HG02970 (cell line): ENCODE measurements at regions not wholly inside any gene's neighbourhood (a gene's known extent, or its start where the extent isn't known, plus 50 kb on each side); places are given as distances from the start of the nearest gene placed in this dataset.

ENCODE experiments used
- ATAC-seq: cut with Tn5 transposase; IDR thresholded peaks from one replicate; pipeline ENCODE4 v1.9.1; 2021; ENCODE audit warnings: mild to moderate bottlenecking, moderate library complexity, moderate number of reproducible peaks; ENCODE audit not compliant: unreplicated experiment, low FRiP score

GRCh38 chr3:110708156-110708555, 363.5 kb upstream of the NECTIN3 start:
- ATAC-seq = no peak

- ATAC-seq = no peak
Observed at GRCh38 chr3:110710156-110710555, 361.5 kb upstream of the NECTIN3 start.

GRCh38 chr3:110710603-110711002, 361.0 kb upstream of the NECTIN3 start:
- ATAC-seq = no peak

DNA sequence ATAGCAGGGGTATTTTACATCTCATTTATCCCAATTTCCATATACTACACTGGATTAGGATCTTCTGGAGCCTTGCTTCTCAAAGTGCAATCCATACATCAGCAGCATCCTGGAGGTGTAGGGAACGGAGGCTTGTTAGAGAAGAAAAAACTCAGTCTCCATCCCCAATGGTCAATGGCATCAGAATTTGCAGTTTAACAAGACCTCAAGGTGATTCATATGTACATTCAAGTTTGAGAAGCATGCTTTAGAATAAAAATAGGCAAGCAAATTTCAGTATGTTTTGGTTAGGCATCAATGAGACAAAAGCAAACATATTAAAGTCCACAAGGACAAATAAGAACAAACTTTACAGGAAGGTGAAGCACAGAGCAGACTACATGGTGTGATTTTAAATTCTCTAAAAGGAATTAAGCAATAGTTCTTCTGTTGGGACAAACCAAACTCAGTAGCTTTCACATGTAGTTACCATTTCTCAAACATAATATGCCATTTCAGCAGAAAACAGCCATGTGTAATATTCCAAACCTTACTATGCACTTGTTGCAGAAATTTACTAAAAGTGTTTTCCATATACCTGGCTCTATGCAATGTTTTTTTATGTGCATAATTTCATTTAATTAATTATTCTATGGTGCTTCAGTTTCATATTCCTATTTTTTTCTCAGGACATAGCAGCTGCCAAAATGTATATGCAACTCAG, 360.3 kb upstream of the NECTIN3 start:
- no peak for ATAC-seq

DNA sequence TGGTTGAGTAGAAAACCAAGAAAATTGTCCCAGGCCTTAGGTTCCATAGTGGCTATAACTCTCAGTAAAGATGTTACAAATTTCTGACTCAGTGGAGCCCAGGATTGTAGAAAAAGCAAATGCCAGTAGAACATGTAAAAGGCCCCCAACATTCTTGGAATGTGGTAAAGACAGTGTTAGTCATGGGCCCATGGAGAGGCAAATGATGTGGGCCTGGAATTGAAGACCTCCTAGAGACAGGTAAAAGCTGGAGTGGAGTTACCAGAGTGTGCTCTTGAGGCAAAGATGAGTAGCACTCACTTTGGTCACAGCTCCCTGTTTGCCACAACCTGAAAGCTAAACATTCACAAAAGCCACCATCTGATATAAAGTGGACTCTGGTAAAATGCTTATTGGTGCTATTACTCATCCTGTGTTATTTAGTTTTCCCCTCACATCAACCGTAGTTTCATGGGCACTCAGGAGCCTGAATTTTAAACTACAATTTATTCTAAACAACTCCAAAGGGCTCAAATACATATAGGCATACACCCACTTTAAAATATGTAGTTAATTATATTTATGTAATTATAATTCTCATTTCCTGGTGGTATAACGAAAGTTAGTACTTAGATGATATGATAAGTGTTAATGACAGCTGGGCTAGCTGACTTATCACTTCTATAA, 359.6 kb upstream of the NECTIN3 start:
- ATAC-seq = no peak

DNA sequence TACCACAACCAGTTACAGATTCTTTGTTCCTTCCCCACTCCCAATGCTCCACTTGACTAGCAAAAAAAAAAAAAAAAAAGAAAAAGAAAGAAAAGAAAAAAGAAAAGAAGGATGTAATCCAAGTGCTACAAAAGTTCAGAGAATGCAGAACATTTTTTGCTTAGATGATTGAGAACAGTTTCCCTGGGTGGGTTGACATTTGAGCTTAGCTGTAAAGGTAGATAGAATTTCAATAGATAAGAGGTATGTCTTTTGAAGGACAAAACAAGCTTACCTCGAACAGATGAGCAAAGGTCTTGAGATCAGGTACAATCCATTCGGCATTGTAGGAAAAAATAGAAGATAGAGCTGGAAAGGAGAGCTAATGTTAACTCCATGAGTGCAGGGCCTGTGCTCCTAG, 344.6 kb upstream of the NECTIN3 start:
- no peak for ATAC-seq

GRCh38 chr3:110731148-110731547, 340.5 kb upstream of the NECTIN3 start:
- ATAC-seq = no peak

- ATAC-seq = no peak
Observed at GRCh38 chr3:110732420-110732819, 339.2 kb upstream of the NECTIN3 start.

DNA sequence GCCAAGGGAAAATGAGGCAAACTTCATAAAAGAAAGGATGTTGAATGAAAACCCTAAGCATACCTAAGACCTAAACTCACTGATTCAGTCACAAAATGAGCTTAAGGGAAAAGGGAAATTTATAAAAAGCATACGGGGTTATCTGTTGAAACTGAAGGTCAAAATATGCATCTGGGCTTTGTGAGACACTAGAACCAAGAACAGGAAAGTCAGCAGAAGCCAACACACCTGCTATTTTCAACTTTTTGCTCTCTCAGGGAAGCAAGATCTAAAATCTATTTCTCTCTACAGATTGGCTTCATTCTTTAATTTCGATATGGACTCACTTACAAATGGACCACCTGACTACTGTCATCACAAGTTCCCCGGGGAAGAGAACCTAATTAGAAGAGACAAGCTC, 338.6 kb upstream of the NECTIN3 start:
- ATAC-seq = no peak

GRCh38 chr3:110734524-110734923, 337.1 kb upstream of the NECTIN3 start:
- ATAC-seq = no peak

DNA sequence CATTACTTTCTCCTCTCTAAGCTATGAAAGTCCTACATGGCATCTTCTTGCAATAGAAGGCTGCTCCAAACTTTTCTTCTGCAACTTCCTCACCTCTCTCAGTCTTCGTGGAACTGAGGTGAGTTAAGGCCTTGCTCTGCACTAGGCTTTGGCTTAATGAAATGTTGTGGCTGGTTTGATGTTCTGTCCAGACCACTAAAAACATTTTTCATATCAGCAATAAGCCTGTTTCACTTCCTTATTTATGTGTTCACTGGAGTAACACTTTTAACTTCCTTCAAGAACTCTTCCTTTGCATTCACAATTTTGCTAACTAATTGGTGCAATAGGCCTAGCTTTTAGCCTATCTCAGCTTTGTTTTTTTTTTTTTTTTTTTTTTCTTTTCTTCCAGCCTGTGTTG, 335.3 kb upstream of the NECTIN3 start:
- peak; percentile 68 for ATAC-seq

GRCh38 chr3:110738531-110738930, 333.1 kb upstream of the NECTIN3 start:
- ATAC-seq = no peak

- no peak for ATAC-seq
Observed at GRCh38 chr3:110741891-110742290, 329.7 kb upstream of the NECTIN3 start.

GRCh38 chr3:110743202-110743601, 328.4 kb upstream of the NECTIN3 start:
- peak; percentile 67 for ATAC-seq

DNA sequence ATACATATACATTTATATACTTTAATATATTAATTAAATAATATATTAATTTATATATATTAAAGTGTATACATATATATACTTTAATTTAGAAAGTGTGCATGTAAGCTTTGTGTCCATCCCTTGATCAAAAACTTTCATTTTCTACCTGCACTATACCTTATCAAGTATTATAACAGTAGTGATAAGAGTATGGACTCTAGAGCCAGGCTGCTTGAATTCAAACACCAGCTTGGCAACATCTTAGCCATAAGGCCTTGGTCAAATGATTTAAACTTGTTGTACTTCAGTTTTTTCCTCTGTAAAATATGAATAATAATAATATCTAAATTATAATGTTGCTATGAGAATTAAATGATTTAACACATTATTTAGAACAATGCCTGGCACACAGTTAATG, 327.6 kb upstream of the NECTIN3 start:
- ATAC-seq = no peak

DNA sequence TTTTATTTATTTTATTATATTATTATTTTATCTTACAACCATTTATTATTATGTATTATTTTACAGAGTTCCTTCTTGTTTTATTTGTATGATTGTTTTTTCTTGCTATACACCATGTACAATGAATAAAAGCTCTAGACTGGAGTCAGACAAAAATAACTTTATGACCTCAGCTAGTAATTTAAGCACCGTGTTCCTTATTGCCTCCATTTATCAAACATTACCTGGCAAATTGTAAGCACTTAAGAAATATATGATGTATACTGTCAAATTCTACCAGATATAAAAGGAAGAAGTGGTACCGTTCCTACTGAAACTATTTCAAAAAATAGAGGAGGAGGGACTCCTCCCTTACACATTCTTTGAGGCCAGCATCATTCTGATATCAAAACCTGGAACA, 326.9 kb upstream of the NECTIN3 start:
- no peak for ATAC-seq

- ATAC-seq = no peak
Observed at GRCh38 chr3:110749006-110749405, 322.6 kb upstream of the NECTIN3 start.

DNA sequence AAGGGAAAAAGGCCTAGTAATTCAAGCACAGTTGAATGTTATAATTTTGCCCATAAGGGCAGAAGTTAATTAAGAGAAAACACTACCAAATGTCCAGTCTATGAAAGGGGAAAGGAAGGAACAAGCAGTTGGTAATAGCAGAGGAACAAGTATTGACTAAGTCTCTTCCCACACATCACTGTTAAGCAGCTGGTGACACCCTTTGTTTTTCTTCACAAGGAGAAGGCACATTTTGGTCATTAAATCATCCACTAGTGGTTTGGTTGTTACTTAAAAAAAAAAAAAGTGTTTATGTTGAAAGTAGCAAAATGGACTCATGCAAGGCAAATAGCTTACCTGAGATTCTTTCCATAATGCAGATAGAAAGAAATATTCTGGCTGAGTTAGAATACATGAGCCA, 321.4 kb upstream of the NECTIN3 start:
- no peak for ATAC-seq

GRCh38 chr3:110752307-110752706, 319.3 kb upstream of the NECTIN3 start:
- ATAC-seq = no peak

DNA sequence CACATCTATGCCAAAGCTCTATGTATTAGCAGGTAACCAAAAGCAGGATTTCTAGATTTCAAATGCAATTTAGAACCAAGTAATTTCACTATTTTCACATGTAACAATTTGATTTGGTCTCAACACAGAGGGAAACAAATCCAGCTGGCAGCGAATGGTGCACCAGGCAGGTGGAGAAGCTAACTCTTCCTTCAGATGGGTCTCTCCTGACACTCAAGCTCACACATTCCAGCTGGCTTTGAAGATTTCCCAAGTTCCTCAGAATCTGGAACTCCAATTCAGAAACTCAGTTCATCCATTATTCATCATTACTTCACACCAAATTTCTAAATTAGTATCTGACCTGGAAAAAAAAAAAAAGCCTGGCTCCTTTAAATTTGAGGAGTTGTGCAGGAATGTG, 318.1 kb upstream of the NECTIN3 start:
- no peak for ATAC-seq

- ATAC-seq = no peak
Observed at GRCh38 chr3:110754212-110754916, 317.3 kb upstream of the NECTIN3 start.

DNA sequence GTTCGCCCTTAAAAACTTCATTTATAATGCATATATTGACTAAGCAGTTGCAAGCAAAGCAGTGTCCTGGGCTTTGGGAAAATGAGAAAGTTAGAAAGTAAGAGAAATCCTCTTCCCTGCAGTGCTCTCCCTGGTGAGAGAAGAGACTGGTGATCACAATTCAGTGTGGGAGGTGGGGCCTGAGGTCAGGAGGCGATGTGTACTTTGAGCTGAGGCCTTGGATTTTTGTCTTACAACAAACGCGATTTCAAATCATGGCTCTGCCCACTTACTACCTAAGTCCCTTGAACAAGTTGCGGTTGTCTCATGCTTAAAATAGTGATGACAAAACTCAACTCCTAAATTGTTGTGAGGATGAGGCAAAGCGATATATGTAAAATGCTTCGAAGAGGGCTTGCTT, 316.3 kb upstream of the NECTIN3 start:
- ATAC-seq = no peak
